GM21723 (cell line): ENCODE measurements at regions not wholly inside any gene's neighbourhood (a gene's known extent, or its start where the extent isn't known, plus 50 kb on each side); places are given as distances from the start of the nearest gene placed in this dataset.

ENCODE experiments used
- ATAC-seq: cut with Tn5 transposase; IDR thresholded peaks from one replicate; pipeline ENCODE4 v1.9.1; 2021; ENCODE audit warnings: mild to moderate bottlenecking, moderate library complexity; ENCODE audit not compliant: unreplicated experiment

- no peak for ATAC-seq
Measured at GRCh38 chr22:48351376-48352085, 1476.1 kb downstream of the BRD1 start.

GRCh38 chr22:48350456-48350855, 1477.2 kb downstream of the BRD1 start:
- no peak for ATAC-seq

DNA sequence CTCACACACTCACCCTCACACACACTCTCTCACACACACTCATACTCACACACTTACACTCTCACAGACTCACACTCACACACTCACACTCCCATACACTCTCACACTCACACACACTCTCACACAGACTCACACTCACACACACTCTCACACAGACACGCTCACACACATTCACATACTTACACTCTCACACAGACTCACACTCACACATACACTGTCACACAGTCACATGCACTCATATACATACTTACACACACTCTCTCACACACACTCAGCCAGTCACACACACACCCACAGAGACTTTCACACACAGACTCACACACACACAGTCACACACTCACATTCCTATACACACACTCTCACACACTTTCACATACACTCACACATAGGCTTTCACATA, 1478.8 kb downstream of the BRD1 start:
- ATAC-seq: no peak

DNA sequence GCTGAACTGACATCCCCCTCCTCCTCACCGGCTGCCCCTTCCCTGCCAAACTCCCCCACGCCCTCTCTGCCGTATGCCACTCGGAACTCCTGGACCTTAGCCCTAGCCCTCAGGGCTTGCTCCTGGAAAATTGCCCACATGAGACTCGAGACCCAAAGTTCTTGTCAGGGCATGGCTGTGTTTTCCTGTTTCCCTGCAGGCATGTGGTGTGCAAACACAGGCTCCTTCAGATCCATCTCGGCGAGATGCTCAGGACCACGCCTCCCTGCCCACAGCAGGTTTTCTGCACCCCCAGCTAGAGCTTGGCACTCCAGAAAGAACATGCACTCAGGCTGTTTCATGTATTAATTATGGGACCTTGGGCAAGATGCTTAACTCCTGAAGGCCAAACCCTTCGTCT, 1480.4 kb downstream of the BRD1 start:
- ATAC-seq: no peak

- no peak for ATAC-seq
Measured at GRCh38 chr22:48346911-48347310, 1480.8 kb downstream of the BRD1 start.

DNA sequence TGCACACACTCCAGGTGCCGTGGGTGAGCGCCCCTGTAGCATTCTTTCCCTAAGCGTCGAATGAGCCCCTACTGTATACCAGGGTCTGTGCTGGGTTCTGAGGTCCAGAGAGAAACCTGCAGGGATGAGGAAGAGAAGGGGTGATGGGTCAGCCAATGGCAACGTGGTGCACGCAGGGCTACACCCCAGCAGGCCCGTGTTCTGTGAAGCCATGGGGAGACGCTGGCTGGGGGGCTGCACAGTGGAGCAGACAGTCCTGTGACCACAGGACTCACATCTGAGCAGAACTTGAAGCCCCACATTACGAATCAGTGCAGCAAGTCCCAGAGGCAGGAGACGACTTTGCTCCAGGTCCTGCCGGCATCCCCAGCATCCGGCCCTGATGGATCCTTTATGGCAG, 1481.4 kb downstream of the BRD1 start:
- no peak for ATAC-seq

GRCh38 chr22:48345631-48346030, 1482.0 kb downstream of the BRD1 start:
- ATAC-seq: no peak

GRCh38 chr22:48343461-48343860, 1484.2 kb downstream of the BRD1 start:
- ATAC-seq: no peak

DNA sequence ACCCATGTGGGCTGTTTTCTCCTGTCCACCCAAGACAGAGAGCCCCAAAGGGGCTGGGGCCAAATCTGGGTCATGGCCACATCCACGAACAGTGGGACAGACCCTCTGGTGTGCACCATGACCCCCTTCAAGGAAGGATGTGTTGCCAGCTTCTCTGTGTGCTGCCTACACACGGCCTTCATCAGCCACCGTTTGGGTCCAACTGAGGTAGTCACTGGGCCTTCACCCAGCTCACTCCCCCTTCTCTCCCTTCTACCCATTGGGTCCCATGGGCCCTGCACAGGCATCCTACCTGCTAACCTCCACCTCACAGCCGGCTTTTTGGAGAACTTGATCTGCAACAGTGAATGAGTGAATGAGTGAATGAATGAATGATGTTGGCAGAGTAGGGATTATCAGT, 1484.9 kb downstream of the BRD1 start:
- ATAC-seq: no peak

GRCh38 chr22:48342016-48342415, 1485.7 kb downstream of the BRD1 start:
- ATAC-seq: no peak

- ATAC-seq: no peak
Measured at GRCh38 chr22:48340727-48341709, 1486.7 kb downstream of the BRD1 start.

DNA sequence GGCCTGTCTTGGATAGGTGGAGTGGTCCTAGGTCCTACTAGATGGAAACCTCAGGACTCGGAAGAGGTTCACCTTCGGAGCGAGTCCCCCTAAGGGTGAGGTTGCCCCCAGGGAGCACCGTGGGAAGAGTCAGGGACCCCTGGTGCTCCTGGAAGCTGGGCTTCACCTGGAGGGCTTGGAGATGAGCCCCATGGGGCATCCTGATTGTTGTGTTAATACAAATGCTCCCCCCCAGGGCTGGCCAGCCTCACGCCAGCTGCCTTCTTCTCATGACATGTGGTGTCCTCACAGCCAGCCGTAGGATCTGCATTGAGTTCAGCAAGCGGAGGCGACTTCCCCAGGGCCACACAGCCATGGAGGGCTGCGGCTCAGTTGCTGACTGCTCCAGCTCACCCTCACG, 1487.5 kb downstream of the BRD1 start:
- no peak for ATAC-seq

DNA sequence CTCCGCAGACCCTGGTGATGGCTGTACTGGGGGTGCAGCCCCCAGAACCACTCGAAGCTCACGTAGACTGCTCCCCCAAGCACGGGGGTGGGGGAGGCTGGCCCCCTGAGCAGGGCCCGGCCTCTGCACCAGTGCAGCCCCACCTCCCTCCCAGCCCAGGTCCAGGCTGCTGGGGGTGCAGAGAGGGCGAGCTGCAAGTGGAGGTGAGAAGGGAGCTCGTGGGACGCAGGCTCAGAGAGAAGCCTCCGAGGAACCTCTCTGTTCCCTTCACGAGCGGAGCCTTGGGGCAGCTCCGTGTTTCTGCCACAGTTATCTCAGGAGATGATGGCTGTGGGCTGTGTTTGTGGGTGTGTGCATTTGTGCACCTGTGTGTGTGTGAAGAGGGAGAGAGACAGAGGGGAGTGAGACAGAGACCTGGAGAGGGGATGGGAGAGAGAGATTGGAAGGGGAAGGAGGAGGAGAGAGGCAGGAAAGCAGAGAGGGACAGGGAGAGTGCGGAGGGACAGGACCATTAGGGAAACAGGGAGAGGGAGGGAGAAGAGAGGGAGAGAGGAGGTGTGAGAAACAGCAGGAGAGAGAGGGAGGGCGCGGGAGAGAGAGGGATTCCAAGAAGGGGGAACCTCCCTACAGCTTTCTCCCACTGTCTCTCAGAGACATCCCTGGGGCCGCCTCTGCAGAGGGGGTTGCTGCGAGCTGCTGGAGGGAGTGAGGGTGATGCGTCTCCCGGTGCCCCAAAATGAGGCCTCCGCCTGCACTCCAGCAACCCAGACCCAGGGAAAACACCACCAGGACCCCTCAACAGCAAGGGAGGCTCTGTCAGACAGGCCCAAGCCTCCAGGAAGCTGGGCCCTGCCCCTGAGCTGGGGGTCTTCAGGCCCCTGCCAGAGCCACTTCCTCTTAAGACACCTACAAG, 1488.6 kb downstream of the BRD1 start:
- ATAC-seq: no peak

- no peak for ATAC-seq
Measured at GRCh38 chr22:48337957-48338792, 1489.5 kb downstream of the BRD1 start.

DNA sequence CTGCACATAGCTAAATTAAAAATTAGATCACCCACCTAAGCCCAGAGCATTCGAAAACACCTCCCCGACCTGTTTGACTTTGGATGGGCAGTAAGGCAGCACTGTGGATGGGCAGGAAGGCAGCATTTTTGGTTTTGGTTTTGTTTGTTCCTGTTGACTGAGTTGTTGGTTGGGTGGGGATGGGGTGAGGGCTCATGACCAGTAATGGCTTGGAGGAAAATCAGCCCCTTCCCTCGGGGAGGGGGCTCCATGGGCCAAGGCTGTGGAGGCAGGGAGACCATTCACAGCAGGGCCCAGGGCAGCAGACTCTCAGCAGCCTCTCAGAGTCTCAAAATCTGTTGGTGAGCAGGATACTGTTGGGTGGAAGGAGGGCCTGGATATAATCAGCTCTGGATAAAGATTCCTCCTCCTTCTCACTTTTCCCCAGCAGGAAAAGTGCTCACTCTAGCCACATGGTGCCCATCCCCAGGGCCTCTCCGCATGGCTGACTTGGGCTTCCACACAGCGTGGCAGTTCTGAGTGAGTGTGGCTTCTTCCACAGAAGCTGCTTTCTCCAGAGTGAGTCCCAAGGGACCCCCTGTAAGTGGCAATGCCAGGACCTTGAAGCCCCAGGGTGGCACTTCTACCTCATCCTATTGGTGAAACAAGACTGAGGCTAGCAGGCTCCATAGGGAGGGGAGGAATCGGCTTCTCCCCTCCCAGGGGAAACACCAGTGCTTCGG, 1491.2 kb downstream of the BRD1 start:
- ATAC-seq: no peak

GRCh38 chr22:48335442-48336139, 1492.1 kb downstream of the BRD1 start:
- no peak for ATAC-seq

- ATAC-seq: no peak
Measured at GRCh38 chr22:48334971-48335370, 1492.7 kb downstream of the BRD1 start.

DNA sequence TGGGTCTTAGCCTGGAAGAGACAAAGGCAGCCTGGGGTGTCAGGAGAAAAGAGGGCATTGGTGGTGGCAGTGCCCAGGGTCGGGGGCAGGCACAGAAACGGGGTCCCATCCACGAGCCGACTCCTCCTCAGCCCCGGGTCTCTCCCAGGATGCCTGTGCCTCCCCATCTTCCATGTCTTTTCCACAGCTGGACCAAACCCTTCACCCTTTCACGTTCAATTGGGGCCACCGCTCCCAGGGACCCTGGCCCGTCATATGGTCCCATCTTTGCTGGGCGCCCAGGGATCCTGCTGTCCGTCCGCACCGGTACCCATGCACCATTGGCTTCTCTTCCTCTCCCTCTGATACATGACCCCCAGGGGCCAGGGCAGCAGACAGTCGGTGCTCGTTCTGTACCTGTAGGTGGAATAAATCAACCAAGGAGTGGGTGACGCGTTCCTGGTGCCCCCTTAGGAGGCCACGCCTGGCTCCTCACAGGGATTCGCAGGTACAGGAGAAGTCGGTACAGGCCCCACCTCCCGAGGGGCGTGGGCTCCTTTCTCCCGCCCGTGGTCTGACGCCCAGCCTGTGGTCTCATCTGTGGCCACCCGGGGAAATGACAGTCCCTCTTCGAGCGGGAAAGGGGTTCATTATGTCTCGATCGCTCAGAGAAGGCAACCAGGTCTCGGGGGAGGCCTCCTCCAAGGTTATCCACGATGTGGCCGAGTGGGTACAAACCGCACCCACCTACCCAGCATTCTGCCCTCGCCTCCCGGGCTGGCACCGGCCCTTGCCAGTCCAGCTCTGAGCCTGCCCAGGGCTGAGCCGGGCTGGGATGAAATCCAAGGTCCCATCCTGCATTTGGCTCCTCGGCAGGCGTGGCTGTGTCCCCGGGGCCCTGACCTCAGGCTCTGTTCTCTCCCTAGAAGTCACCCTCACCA, 1493.6 kb downstream of the BRD1 start:
- no peak for ATAC-seq
